Transverse colon (tissue), 4 donors: ENCODE measurements at regions not wholly inside any gene's neighbourhood (a gene's known extent, or its start where the extent isn't known, plus 50 kb on each side); places are given as distances from the start of the nearest gene placed in this dataset.

Experiments used
- CTCF ChIP-seq, 5 experiments: fragments of 200-600 bp in 3 of 5; fragments of 450-650 bp in 2 of 5; sonication (generic) in 3 of 5; IDR thresholded peaks; 1 replicate in 2 of 5; 2 replicates in 3 of 5; pipeline ENCODE4 v1.5.1; 2016 to 2017; ENCODE audit warnings: antibody characterized with exemption in 5 of 5, inconsistent platforms in 3 of 5, mild to moderate bottlenecking in 2 of 5, moderate library complexity in 1 of 5
- POLR2AphosphoS5 ChIP-seq, 3 donors: sonication (generic); formaldehyde crosslinking; IDR thresholded peaks; one replicate each; pipeline ENCODE4 v1.6.1; 2016; ENCODE audit warnings: antibody characterized with exemption in 3 of 3

- TF ChIP-seq CTCF (IDR thresholded peaks at IDR 0.05) (no peak), POLR2AphosphoS5 (IDR thresholded peaks at IDR 0.05) (no peak)
These were observed 1372.9 kb upstream of the ADGRL2 start for GRCh38 chr1:80427881-80428280.
